SH-SY5Y (cell line): ENCODE measurements at regions not wholly inside any gene's neighbourhood (a gene's known extent, or its start where the extent isn't known, plus 50 kb on each side); places are given as distances from the start of the nearest gene placed in this dataset.

Experiments used
- GATA2 ChIP-seq: IDR thresholded peaks from 2 replicates; pipeline ENCODE4 v1.6.1; 2011; ENCODE audit warnings: mild to moderate bottlenecking, low read depth, low read length
- GATA3 ChIP-seq: IDR thresholded peaks from 2 replicates; pipeline ENCODE4 v1.6.1; 2011; ENCODE audit warnings: low read depth, mild to moderate bottlenecking, low read length, moderate library complexity

DNA sequence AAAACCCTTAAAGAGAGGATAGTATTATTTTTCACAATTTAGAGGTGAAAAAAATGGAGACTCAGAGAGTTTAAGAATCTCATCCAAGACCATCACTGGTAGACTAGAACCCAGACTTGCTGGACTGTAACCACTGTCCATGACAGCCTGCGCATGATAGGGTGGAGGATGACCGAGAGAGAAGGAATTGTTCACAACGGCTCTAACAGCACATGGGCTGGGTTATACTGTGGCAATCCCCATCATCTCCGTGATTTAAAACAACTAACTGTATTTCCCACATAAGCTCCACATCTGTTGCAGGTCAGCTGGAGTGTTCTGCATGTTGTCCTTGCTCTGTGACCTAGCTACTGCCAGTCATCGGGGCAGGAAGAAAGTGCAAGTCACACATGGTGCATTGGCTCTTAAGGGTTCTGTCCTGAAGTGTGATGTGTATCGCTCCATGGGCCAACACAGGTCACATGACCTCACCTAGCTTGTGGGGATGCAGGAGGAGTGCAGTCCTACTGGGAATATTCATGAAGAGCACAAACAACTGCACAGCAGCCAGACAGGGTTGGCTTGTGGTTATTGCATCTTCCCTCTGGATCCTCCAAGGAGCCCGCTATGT is 131.2 kb upstream of the MPHOSPH6 start:
- TF ChIP-seq GATA2 (no peak), GATA3 (no peak)
